ENCODE measurements at regions not wholly inside any gene's neighbourhood (a gene's known extent, or its start where the extent isn't known, plus 50 kb on each side); places are given as distances from the start of the nearest gene placed in this dataset.
A peak's percentile ranks its signal among the peaks of the same experiment; 100 is the strongest.

DNA sequence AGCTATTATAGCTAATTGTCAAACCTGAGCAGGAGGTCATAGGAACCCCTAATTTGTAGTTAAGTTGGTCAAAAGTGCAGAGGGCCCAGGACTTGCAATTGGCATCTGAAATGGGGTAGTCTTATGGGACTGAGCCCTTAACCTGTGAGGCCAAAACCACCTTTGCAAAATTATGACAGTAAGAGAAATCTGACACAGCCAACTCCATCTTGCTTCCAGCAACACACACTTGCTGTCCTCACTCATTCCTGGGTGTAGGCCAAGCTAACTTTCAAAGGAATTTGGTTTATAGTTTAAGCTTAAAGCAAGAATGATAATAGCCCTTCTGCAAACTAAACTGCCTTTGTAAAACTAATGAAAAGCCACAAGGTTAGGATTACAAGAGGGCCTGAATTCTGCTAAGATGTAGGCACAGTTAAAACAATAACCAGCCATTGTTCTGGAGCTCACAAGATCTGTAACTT lies 57.6 kb upstream of the FRMD4B start:
- DNase-seq (ENCODE audit: low read depth in 2 of 3, low spot score in 1 of 3) = no peak

DNA sequence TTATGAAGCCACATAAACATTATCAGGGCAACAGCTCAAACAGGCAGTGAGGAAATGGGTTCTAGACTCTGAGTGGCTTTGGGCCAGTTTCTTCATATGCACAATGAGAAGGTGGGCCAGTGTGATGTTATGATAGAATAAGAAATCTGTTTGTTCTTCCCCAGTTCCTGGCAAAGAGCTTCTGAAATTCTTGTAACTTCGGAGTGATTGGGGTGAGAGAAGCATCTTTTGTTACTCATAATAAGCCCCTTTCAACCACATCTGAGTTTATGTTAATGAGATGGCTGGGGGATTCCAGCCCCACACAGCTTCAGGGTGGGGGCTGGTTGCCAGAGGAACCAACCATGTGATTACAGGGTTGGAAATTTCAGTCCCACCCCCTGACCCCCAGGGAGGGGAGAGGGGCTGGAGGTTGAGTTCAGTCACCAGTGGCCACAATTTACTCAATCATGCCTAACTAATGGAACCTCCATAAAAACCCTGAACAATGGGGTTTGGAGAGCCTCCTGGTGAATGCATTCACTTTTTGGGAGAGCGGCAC lies 57.0 kb upstream of the FRMD4B start:
- peak in 1 of 3 donors; percentile 20 for DNase-seq (ENCODE audit: low read depth in 2 of 3, low spot score in 1 of 3)

DNA sequence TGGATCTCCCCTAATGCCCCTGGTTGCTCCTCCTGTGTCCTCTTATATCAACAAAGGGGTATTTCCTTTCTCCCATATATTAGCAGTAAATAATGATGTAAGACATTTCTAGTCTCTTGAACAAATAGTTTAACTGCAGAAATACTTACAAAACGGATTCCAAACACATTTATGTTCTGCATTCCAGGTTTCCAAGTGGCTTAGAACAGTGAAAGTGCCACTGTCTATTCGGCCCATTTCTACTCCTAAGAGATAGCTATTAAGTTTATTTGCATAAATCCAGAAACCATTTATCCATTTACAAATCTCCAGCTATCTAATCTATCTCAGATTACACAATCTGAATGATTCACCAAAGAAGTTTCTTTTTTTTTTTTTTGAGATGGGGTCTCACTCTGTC lies 55.8 kb upstream of the FRMD4B start:
- no peak for DNase-seq (ENCODE audit: low read depth in 2 of 3, low spot score in 1 of 3)

DNA sequence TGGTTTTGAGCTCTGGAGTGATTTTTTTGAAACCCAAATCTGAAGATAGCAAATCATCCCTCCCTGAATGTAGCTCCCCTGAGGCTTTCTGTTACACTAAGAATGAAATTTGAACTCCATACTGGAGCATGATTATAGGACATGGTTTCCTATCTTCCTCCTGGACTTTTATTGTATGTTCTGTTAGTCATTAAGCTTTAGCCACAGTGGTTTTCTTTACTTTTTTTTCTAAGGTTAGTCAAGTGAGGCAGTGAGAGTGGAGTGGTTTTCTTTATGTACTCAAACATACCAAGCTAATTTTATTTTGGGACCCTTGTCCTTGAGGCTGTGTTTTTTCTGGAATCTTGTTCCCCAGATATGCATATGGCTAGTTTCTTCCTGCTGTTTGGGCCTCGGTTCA lies 55.2 kb upstream of the FRMD4B start:
- no peak for DNase-seq (ENCODE audit: low read depth in 2 of 3, low spot score in 1 of 3)

DNA sequence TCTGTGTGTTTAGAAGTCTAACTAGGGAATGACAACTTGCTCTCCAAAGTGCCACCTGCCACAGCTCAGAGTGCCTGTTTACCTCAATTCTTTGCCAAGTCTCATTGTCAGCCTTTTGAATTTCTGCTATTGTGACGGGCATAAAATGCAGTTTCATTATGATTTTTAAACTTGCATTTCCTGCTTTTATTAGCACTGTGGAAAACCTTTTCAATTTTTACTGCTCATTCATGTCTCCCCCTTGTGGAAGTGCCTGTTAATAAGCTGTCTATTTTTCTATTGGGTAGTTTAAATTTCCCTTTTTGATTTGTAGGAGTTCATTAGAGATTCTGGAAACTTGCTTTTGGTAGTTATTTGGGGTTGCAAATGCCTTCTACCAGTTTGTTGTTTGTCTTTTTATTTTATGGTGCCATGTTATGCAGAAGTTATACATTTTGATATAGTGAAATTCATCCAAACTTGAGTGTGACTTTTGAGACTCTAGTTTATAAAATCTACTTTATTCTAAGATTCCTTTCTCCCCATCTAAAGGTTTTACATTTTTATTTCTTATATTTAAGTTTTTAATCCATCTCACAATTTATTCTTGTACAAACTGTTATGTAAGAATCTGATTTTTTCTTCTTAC lies 53.9 kb upstream of the FRMD4B start:
- no peak for DNase-seq (ENCODE audit: low read depth in 2 of 3, low spot score in 1 of 3)

DNA sequence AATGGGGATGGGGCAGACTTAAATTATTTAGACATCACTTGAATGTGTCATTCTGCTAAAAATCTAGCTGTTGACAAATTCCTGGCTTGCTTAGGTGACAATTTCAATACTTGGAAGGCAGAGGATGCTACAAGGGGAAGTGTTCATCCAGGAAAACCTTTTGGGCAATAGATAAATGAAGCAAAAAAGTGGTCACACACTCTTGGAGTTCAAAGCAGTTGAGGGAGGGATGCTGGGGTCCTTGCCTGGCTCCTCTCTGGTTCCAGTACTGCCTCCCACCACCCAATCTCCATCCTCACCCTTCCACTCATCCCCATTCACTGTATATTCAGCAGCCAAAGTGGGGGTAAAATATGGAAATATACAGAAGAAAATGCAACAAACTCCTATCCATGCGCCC lies 52.6 kb upstream of the FRMD4B start:
- no peak for DNase-seq (ENCODE audit: low read depth in 2 of 3, low spot score in 1 of 3)

DNA sequence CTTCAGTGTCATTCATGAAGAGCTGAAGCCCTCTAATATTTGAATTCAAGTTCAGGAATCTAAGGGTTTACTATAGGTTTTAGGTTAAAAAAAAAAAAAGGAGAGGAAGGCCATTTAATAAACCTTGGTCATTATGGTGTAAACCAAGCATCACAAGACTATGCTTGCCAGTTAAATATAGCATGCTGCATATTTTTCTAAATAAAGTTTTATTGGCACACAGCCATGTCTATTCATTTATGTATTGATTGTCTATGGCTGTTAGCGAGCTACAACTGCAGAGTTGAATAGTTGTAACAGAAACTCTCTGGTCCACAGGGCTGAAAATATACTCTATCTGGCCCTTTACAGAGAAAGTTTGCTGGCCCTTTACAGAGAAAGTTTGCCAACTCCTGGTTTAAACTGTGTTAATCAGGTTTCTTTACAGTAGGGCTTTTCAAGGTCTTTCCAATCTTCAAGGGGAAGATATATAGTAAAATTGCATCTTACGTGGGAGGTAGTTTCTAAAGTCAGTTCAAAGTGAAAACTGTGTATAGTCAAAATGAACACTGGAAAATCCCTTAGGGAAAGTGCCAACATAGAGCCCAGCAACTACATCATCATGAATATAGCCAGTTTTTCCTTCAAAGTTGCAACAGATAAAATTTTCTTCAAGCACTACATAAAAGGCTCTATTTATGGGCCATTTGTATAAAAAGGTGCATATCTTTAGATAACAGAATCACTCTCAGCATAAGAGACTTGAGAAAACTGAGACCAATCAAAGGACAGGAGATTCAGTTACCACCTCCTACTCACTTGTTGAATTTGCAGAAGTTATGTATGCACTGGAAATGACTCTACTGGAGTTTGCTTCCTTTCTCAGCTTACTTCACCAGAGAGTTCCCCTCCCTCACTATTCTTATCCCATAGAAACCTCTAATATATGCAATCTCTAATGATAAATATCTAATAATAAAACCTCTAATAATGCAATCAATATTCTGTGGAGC lies 49.7 kb upstream of the FRMD4B start:
- no peak for DNase-seq (ENCODE audit: low read depth in 2 of 3, low spot score in 1 of 3)

Data from stimulated activated CD4-positive, alpha-beta T cell treated with anti-CD3 and anti-CD28 coated beads, Interleukin-12 subunit alpha, Interleukin-12 subunit beta, amount 100 ng/mL, for 48 hours (primary cell).